ENCODE measurements at regions not wholly inside any gene's neighbourhood (a gene's known extent, or its start where the extent isn't known, plus 50 kb on each side); places are given as distances from the start of the nearest gene placed in this dataset.

- Histone ChIP-seq H3K9ac (no peak overlapping the region), H3K4me2 (no peak overlapping the region), H3K4me3 (no peak overlapping the region), H3K27me3 (no peaks in the 10 kb centered on the region), H3K36me3 (peaks cover 12% of the 10 kb centered on the region; the same call in 1 of the 2 replicates), H3K27ac (no peak overlapping the region), H3K9me3 (peaks cover 53% of the 10 kb centered on the region), H3K4me1 (no peaks in the 10 kb centered on the region), H4K20me1 (no peaks in the 10 kb centered on the region)
- no peak for TF ChIP-seq Cebpa-rat (IDR thresholded peaks at IDR 0.05)
Observed at GRCh38 chr4:4730249-4730648, 129.2 kb upstream of the MSX1 start.

DNA sequence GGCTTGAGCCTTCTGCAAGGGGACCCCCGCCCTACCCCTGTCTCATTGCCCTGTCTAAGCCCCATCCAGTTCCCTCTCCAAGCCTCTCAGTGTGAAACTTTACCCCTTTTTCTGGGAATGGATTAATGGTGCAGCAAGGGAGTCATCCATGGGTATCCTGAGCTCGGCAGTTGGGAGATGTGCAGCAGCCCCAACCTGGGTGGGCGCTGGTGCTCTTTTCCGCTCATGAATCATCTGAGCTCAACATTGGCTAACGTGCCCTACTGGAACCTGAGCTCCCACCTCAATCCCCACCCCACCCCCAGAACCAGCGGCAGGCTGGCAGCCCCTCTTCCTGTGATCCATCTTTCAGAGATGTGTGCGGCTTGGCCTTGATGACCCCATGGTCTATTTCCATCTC lies 130.3 kb upstream of the MSX1 start:
- Histone ChIP-seq H3K9ac (no peak overlapping the region), H3K4me3 (no peak overlapping the region), H3K4me1 (no peaks in the 10 kb centered on the region), H3K4me2 (no peak overlapping the region), H4K20me1 (no peaks in the 10 kb centered on the region), H3K9me3 (peaks cover 64% of the 10 kb centered on the region), H3K27me3 (no peaks in the 10 kb centered on the region), H3K36me3 (peaks cover 15% of the 10 kb centered on the region; the same call in 1 of the 2 replicates), H3K27ac (no peak overlapping the region)
- TF ChIP-seq Cebpa-rat (IDR thresholded peaks at IDR 0.05): no peak

- no peaks in the 10 kb centered on the region for H4K20me1 ChIP-seq
- peaks cover 80% of the 10 kb centered on the region for H3K9me3 ChIP-seq
- H3K4me3 ChIP-seq: no peak overlapping the region
- H3K27me3 ChIP-seq: no peaks in the 10 kb centered on the region
- no peaks in the 10 kb centered on the region for H3K4me1 ChIP-seq
- peaks cover 15% of the 10 kb centered on the region; the same call in 1 of the 2 replicates for H3K36me3 ChIP-seq
- H3K27ac ChIP-seq: no peak overlapping the region
- no peak for TF ChIP-seq Cebpa-rat (IDR thresholded peaks at IDR 0.05)
- no peak overlapping the region for H3K9ac ChIP-seq
- no peak overlapping the region for H3K4me2 ChIP-seq
Observed at GRCh38 chr4:4727536-4727935, 131.9 kb upstream of the MSX1 start.

DNA sequence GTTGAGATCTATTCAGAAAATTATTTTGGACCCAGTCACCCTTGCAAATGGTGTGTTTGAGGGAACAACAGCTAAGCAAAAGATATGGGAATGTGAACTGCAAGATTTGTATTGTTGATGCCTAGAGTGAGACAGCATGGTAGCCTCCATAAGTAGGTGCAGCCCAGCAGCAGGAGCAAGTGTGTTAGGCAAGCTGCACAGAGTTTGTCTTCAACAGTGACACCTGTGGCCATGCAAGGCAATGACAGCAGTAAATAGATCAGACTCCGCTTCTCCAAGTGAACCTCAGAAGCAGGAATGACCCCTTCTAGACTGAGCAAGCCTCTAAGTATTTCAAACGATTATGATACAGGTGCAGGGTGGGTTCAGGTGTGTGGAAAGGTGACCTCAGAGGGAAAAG lies 133.4 kb upstream of the MSX1 start:
- peaks cover 78% of the 10 kb centered on the region for H3K9me3 ChIP-seq
- H3K27ac ChIP-seq: no peak overlapping the region
- no peaks in the 10 kb centered on the region for H3K27me3 ChIP-seq
- no peak for TF ChIP-seq Cebpa-rat (IDR thresholded peaks at IDR 0.05)
- H4K20me1 ChIP-seq: no peaks in the 10 kb centered on the region
- H3K4me2 ChIP-seq: no peak overlapping the region
- H3K36me3 ChIP-seq: peaks cover 15% of the 10 kb centered on the region; the same call in 1 of the 2 replicates
- H3K4me1 ChIP-seq: no peaks in the 10 kb centered on the region
- no peak overlapping the region for H3K9ac ChIP-seq
- no peak overlapping the region for H3K4me3 ChIP-seq

GRCh38 chr4:4724321-4724720 lies 135.1 kb upstream of the MSX1 start:
- H3K9ac ChIP-seq: no peak overlapping the region
- no peak for TF ChIP-seq Cebpa-rat (IDR thresholded peaks at IDR 0.05)
- peaks cover 15% of the 10 kb centered on the region; the same call in 1 of the 2 replicates for H3K36me3 ChIP-seq
- H3K27ac ChIP-seq: no peak overlapping the region
- no peak overlapping the region for H3K4me3 ChIP-seq
- no peaks in the 10 kb centered on the region for H3K27me3 ChIP-seq
- H4K20me1 ChIP-seq: no peaks in the 10 kb centered on the region
- H3K4me2 ChIP-seq: no peak overlapping the region
- H3K4me1 ChIP-seq: no peaks in the 10 kb centered on the region
- H3K9me3 ChIP-seq: peaks cover 70% of the 10 kb centered on the region

GRCh38 chr4:4721636-4722035 lies 137.8 kb upstream of the MSX1 start:
- no peak overlapping the region for H3K4me2 ChIP-seq
- H3K27me3 ChIP-seq: no peaks in the 10 kb centered on the region
- H4K20me1 ChIP-seq: no peaks in the 10 kb centered on the region
- peaks cover 15% of the 10 kb centered on the region; the same call in 1 of the 2 replicates for H3K36me3 ChIP-seq
- TF ChIP-seq Cebpa-rat (IDR thresholded peaks at IDR 0.05): no peak
- H3K27ac ChIP-seq: no peak overlapping the region
- no peaks in the 10 kb centered on the region for H3K4me1 ChIP-seq
- no peak overlapping the region for H3K4me3 ChIP-seq
- no peak overlapping the region for H3K9ac ChIP-seq
- H3K9me3 ChIP-seq: peaks cover 45% of the 10 kb centered on the region

DNA sequence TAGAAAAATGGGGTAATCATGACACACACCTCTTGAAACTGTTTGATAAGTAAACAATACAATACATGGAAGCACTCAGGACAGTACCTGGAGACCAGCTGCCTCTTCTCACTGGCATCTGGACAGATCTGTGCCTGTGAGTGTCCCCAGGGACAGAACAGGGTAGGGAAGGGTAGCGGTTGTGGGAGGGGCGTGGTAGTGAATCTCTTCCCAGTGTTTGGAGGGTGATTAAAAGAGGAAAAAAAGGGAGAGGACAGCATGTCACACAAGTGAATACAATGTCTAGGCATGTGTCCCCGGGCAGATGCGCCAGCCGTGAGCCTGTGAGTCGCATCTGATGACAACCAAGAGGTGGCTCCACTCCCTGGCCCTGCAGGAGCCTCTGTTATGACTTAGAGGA lies 138.8 kb upstream of the MSX1 start:
- TF ChIP-seq Cebpa-rat (IDR thresholded peaks at IDR 0.05): no peak
- no peaks in the 10 kb centered on the region for H4K20me1 ChIP-seq

GRCh38 chr4:4719436-4719835 lies 140.0 kb upstream of the MSX1 start:
- H3K4me2 ChIP-seq: no peak overlapping the region
- peaks cover 23% of the 10 kb centered on the region for H3K9me3 ChIP-seq
- H3K36me3 ChIP-seq: no peaks in the 10 kb centered on the region
- no peak for TF ChIP-seq Cebpa-rat (IDR thresholded peaks at IDR 0.05)
- H3K27ac ChIP-seq: no peak overlapping the region
- no peaks in the 10 kb centered on the region for H3K4me1 ChIP-seq
- H3K9ac ChIP-seq: no peak overlapping the region
- no peaks in the 10 kb centered on the region for H4K20me1 ChIP-seq
- H3K4me3 ChIP-seq: no peak overlapping the region
- H3K27me3 ChIP-seq: no peaks in the 10 kb centered on the region

More for the DNA sequence above, 138.8 kb upstream of the MSX1 start:
- H3K27ac ChIP-seq: no peak overlapping the region
- peaks cover 35% of the 10 kb centered on the region for H3K9me3 ChIP-seq
- no peak overlapping the region for H3K4me3 ChIP-seq
- no peaks in the 10 kb centered on the region for H3K27me3 ChIP-seq
- H3K36me3 ChIP-seq: 0 out of 2 replicates have a peak, but pooled peaks cover 7% of the 10 kb centered on the region
- H3K9ac ChIP-seq: no peak overlapping the region
- H3K4me2 ChIP-seq: no peak overlapping the region
- no peaks in the 10 kb centered on the region for H3K4me1 ChIP-seq

DNA sequence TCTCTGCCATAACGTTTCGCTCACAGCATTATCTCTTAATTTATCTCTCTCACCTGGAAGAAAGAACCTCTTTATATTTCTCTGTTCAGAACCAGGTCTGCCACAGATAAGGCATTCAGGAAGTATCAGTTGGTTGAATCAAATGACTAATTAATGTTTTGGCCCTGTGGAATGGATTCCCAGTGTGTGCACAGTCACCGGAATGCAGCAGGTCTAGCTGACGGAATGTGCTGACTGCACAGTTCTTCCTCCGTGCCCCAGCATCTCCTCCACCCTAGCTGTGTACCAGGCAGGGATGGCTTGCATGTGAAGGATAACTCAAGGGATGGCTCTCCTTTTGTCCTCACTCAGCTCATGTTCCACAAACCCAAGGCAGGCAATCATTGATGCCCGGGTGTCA lies 141.8 kb upstream of the MSX1 start:
- Histone ChIP-seq H3K4me2 (no peak overlapping the region), H3K27me3 (no peaks in the 10 kb centered on the region)
- TF ChIP-seq Cebpa-rat (IDR thresholded peaks at IDR 0.05): no peak

GRCh38 chr4:4714331-4714730 lies 145.1 kb upstream of the MSX1 start:
- Histone ChIP-seq H4K20me1 (no peaks in the 10 kb centered on the region), H3K4me2 (no peak overlapping the region), H3K9me3 (no peaks in the 10 kb centered on the region), H3K4me3 (no peak overlapping the region), H3K4me1 (no peaks in the 10 kb centered on the region), H3K36me3 (no peaks in the 10 kb centered on the region; the same call in 1 of the 2 replicates), H3K9ac (no peak overlapping the region), H3K27me3 (no peaks in the 10 kb centered on the region), H3K27ac (no peak overlapping the region)
- TF ChIP-seq Cebpa-rat (IDR thresholded peaks at IDR 0.05): no peak

More for the DNA sequence above, 141.8 kb upstream of the MSX1 start:
- Histone ChIP-seq H4K20me1 (no peaks in the 10 kb centered on the region), H3K36me3 (no peaks in the 10 kb centered on the region), H3K9ac (no peak overlapping the region), H3K27ac (no peak overlapping the region), H3K4me3 (no peak overlapping the region), H3K9me3 (peaks cover 5% of the 10 kb centered on the region; the same call in 1 of the 2 replicates), H3K4me1 (no peaks in the 10 kb centered on the region)

Measured in BLaER1 (cell line).